IPS DF 4.7 (cell line): ENCODE measurements at regions not wholly inside any gene's neighbourhood (a gene's known extent, or its start where the extent isn't known, plus 50 kb on each side); places are given as distances from the start of the nearest gene placed in this dataset.
"Not testable (repeated sequence)": the region's sequence is repeated elsewhere in the genome, so short reads cannot be mapped to it uniquely, and the experiment has no call there.

Source experiments
- DNase-seq: peaks from one replicate; pipeline ENCODE4 v3.0.0-alpha.2; 2013; ENCODE audit warnings: low spot score; ENCODE audit errors: extremely low read depth

- DNase-seq = no peak
Observed at GRCh38 chr4:156109943-156110900, 156.6 kb upstream of the CTSO start.

GRCh38 chr4:156109087-156109486 is 155.4 kb upstream of the CTSO start:
- DNase-seq = not testable (repeated sequence)

GRCh38 chr4:156103311-156103710 is 149.6 kb upstream of the CTSO start:
- no peak for DNase-seq

GRCh38 chr4:156102411-156102810 is 148.7 kb upstream of the CTSO start:
- no peak for DNase-seq

GRCh38 chr4:156101571-156101970 is 147.9 kb upstream of the CTSO start:
- DNase-seq = no peak

GRCh38 chr4:156100651-156101050 is 147.0 kb upstream of the CTSO start:
- DNase-seq = no peak

- DNase-seq = no peak
Observed at GRCh38 chr4:156098805-156099204, 145.1 kb upstream of the CTSO start.

GRCh38 chr4:156085100-156085499 is 131.4 kb upstream of the CTSO start:
- no peak for DNase-seq

- no peak for DNase-seq
Observed at GRCh38 chr4:156084373-156084772, 130.7 kb upstream of the CTSO start.

GRCh38 chr4:156073976-156074375 is 120.3 kb upstream of the CTSO start:
- no peak for DNase-seq

GRCh38 chr4:156060661-156061060 is 107.0 kb upstream of the CTSO start:
- DNase-seq = no peak

- no peak for DNase-seq
Observed at GRCh38 chr4:156053174-156053573, 99.5 kb upstream of the CTSO start.

- no peak for DNase-seq
Observed at GRCh38 chr4:156052116-156052515, 98.5 kb upstream of the CTSO start.

- no peak for DNase-seq
Observed at GRCh38 chr4:156038772-156039171, 85.1 kb upstream of the CTSO start.

- DNase-seq = no peak
Observed at GRCh38 chr4:156036496-156036895, 82.8 kb upstream of the CTSO start.

GRCh38 chr4:156029691-156030090 is 76.0 kb upstream of the CTSO start:
- no peak for DNase-seq

GRCh38 chr4:156021298-156021697 is 67.6 kb upstream of the CTSO start:
- DNase-seq = no peak

- no peak for DNase-seq
Observed at GRCh38 chr4:156019246-156019645, 65.6 kb upstream of the CTSO start.

GRCh38 chr4:156018383-156018782 is 64.7 kb upstream of the CTSO start:
- no peak for DNase-seq

GRCh38 chr4:156015781-156016180 is 62.1 kb upstream of the CTSO start:
- no peak for DNase-seq

- DNase-seq = no peak
Observed at GRCh38 chr4:156006192-156006591, 52.5 kb upstream of the CTSO start.
